Activated CD8-positive, alpha-beta memory T cell treated with anti-CD3 and anti-CD28 coated beads, Interleukin-2, amount 50 U/mL, for 4 hours (primary cell): ENCODE measurements at regions not wholly inside any gene's neighbourhood (a gene's known extent, or its start where the extent isn't known, plus 50 kb on each side); places are given as distances from the start of the nearest gene placed in this dataset.
"Not testable (repeated sequence)": the region's sequence is repeated elsewhere in the genome, so short reads cannot be mapped to it uniquely, and the experiment has no call there.

ENCODE experiments used
- DNase-seq: peaks from one replicate; pipeline ENCODE4 v3.0.0-alpha.2; 2020

- no peak for DNase-seq
Measured at GRCh38 chr12:66733321-66733720, 54.4 kb upstream of the GRIP1 start.

GRCh38 chr12:66733839-66734238, 55.0 kb upstream of the GRIP1 start:
- DNase-seq = no peak

GRCh38 chr12:66735275-66735674, 56.4 kb upstream of the GRIP1 start:
- DNase-seq = no peak

GRCh38 chr12:66736931-66737330, 58.1 kb upstream of the GRIP1 start:
- DNase-seq = no peak

- DNase-seq = no peak
Measured at GRCh38 chr12:66739266-66739665, 60.4 kb upstream of the GRIP1 start.

GRCh38 chr12:66739940-66740651, 61.2 kb upstream of the GRIP1 start:
- DNase-seq = no peak

- no peak for DNase-seq
Measured at GRCh38 chr12:66740732-66741131, 61.9 kb upstream of the GRIP1 start.

- DNase-seq = no peak
Measured at GRCh38 chr12:66741919-66742318, 63.0 kb upstream of the GRIP1 start.

GRCh38 chr12:66742508-66743367, 63.9 kb upstream of the GRIP1 start:
- DNase-seq = no peak

GRCh38 chr12:66744461-66744860, 65.6 kb upstream of the GRIP1 start:
- no peak for DNase-seq

- DNase-seq = no peak
Measured at GRCh38 chr12:66744956-66745383, 66.1 kb upstream of the GRIP1 start.

- no peak for DNase-seq
Measured at GRCh38 chr12:66746489-66747201, 67.8 kb upstream of the GRIP1 start.

- no peak for DNase-seq
Measured at GRCh38 chr12:66751432-66752113, 72.7 kb upstream of the GRIP1 start.

- DNase-seq = no peak
Measured at GRCh38 chr12:66753810-66754209, 74.9 kb upstream of the GRIP1 start.

GRCh38 chr12:66755727-66756395, 77.0 kb upstream of the GRIP1 start:
- no peak for DNase-seq

GRCh38 chr12:66756631-66757030, 77.8 kb upstream of the GRIP1 start:
- no peak for DNase-seq

GRCh38 chr12:66760122-66760521, 81.2 kb upstream of the GRIP1 start:
- not testable (repeated sequence) for DNase-seq

GRCh38 chr12:66763467-66763866, 84.6 kb upstream of the GRIP1 start:
- no peak for DNase-seq

- DNase-seq = no peak
Measured at GRCh38 chr12:66765204-66765603, 86.3 kb upstream of the GRIP1 start.

GRCh38 chr12:66767536-66767935, 88.7 kb upstream of the GRIP1 start:
- no peak for DNase-seq

- no peak for DNase-seq
Measured at GRCh38 chr12:66768293-66768692, 89.4 kb upstream of the GRIP1 start.

GRCh38 chr12:66774929-66775328, 96.1 kb upstream of the GRIP1 start:
- no peak for DNase-seq
